ENCODE measurements at regions not wholly inside any gene's neighbourhood (a gene's known extent, or its start where the extent isn't known, plus 50 kb on each side); places are given as distances from the start of the nearest gene placed in this dataset.

- no peak overlapping the region for H3K27ac ChIP-seq (replicated peaks; ENCODE audit: low read length)
- H2BK5ac ChIP-seq (ENCODE audit: low read length) = no peak overlapping the region
- H2AFZ ChIP-seq (ENCODE audit: low read length) = no peak overlapping the region
- H3K9me3 ChIP-seq (replicated peaks in 1 of 2; ENCODE audit: control insufficient read depth in 2 of 2, insufficient read depth in 1 of 2, low read depth in 1 of 2, low read length in 2 of 2) = no peaks in the 10 kb centered on the region
- no peak overlapping the region for H3K9ac ChIP-seq (ENCODE audit: low read depth, low read length, poor library complexity)
- no peak overlapping the region for H3K4ac ChIP-seq (ENCODE audit: low read length)
- H3K4me1 ChIP-seq (ENCODE audit: control insufficient read depth in 2 of 2, insufficient read depth in 1 of 2, low read depth in 1 of 2, low read length in 2 of 2) = peaks cover 0 to 6% of the 10 kb centered on the region in 2 donors
- WGBS, 2 donors (ENCODE audit: extremely low coverage in 2 of 2, insufficient read length in 2 of 2, insufficient replicate concordance in 1 of 2) = no CpG with 5 or more reads among the region's 3 CpGs
- no peak for DNase-seq (ENCODE audit: low spot score)
- no peak overlapping the region for H2BK12ac ChIP-seq (ENCODE audit: low read length)
- no peak overlapping the region for H3K14ac ChIP-seq (ENCODE audit: low read length)
- H3K36me3 ChIP-seq (replicated peaks in 1 of 2; ENCODE audit: control insufficient read depth in 2 of 2, insufficient read depth in 2 of 2, low read length in 2 of 2) = no peaks in the 10 kb centered on the region
- no peak overlapping the region for H3K23ac ChIP-seq (ENCODE audit: low read depth, low read length, poor library complexity)
- no peak overlapping the region for H2BK120ac ChIP-seq (ENCODE audit: low read depth, low read length)
- H2AK5ac ChIP-seq (ENCODE audit: low read depth, low read length) = no peak overlapping the region
- no peak overlapping the region for H3K4me2 ChIP-seq (ENCODE audit: insufficient read depth, low read length, poor library complexity, severe bottlenecking)
- H4K91ac ChIP-seq (ENCODE audit: low read depth, low read length, poor library complexity) = no peak overlapping the region
- H2BK15ac ChIP-seq (ENCODE audit: low read length) = no peak overlapping the region
- H3K27me3 ChIP-seq (ENCODE audit: control insufficient read depth in 3 of 3, insufficient read depth in 3 of 3, low read depth in 1 of 3, low read length in 3 of 3) = no peaks in the 10 kb centered on the region
- no peak overlapping the region for H3K18ac ChIP-seq (ENCODE audit: low read length)
- no peak overlapping the region for H3K4me3 ChIP-seq (ENCODE audit: low read length in 2 of 2)
- H4K8ac ChIP-seq (ENCODE audit: low read depth, low read length) = no peak overlapping the region
- no peaks in the 10 kb centered on the region for H3K79me1 ChIP-seq (ENCODE audit: low read depth, low read length)
Observed at GRCh38 chr4:117491516-117491915, 406.1 kb upstream of the TRAM1L1 start.

- H2BK120ac ChIP-seq (ENCODE audit: low read depth, low read length) = no peak overlapping the region
Observed at GRCh38 chr4:117495802-117496201, 410.4 kb upstream of the TRAM1L1 start.

DNA sequence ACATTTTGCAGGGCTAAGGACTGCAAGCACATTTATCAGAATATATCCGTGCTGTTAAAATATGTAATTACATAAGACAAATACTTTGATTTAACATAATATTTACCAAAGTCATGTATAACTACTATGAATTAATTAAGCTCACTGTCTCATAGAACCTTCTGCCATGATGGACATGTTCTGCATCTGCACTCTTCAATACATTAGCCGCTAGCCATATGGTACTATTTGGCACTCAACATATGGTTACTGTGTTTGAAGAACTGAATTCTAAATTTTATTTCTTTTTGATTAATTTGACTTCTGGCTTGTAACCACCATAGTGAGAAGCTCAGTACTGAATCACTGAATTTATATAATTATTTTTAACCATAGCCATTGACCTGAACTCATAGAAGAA is 427.0 kb upstream of the TRAM1L1 start:
- H2BK5ac ChIP-seq (ENCODE audit: low read length) = no peak overlapping the region
- H3K9me3 ChIP-seq (replicated peaks in 1 of 2; ENCODE audit: control insufficient read depth in 2 of 2, insufficient read depth in 1 of 2, low read depth in 1 of 2, low read length in 2 of 2) = no peaks in the 10 kb centered on the region
- no peaks in the 10 kb centered on the region for H3K27me3 ChIP-seq (ENCODE audit: control insufficient read depth in 3 of 3, insufficient read depth in 3 of 3, low read depth in 1 of 3, low read length in 3 of 3)
- no peak overlapping the region for H2AK5ac ChIP-seq (ENCODE audit: low read depth, low read length)
- H3K23ac ChIP-seq (ENCODE audit: low read depth, low read length, poor library complexity) = no peak overlapping the region
- no peak overlapping the region for H4K8ac ChIP-seq (ENCODE audit: low read depth, low read length)
- no peak overlapping the region for H3K9ac ChIP-seq (ENCODE audit: low read depth, low read length, poor library complexity)
- no peak overlapping the region for H3K18ac ChIP-seq (ENCODE audit: low read length)
- no peak overlapping the region for H4K91ac ChIP-seq (ENCODE audit: low read depth, low read length, poor library complexity)
- H3K4me3 ChIP-seq (ENCODE audit: low read length in 2 of 2) = no peak overlapping the region
- H2BK15ac ChIP-seq (ENCODE audit: low read length) = no peak overlapping the region
- no peaks in the 10 kb centered on the region for H3K36me3 ChIP-seq (replicated peaks in 1 of 2; ENCODE audit: control insufficient read depth in 2 of 2, insufficient read depth in 2 of 2, low read length in 2 of 2)
- H2BK120ac ChIP-seq (ENCODE audit: low read depth, low read length) = no peak overlapping the region
- no peak overlapping the region for H3K4ac ChIP-seq (ENCODE audit: low read length)
- no peaks in the 10 kb centered on the region for H3K4me1 ChIP-seq (ENCODE audit: control insufficient read depth in 2 of 2, insufficient read depth in 1 of 2, low read depth in 1 of 2, low read length in 2 of 2)
- H3K4me2 ChIP-seq (ENCODE audit: insufficient read depth, low read length, poor library complexity, severe bottlenecking) = no peak overlapping the region
- H3K79me1 ChIP-seq (ENCODE audit: low read depth, low read length) = no peaks in the 10 kb centered on the region
- no peak overlapping the region for H3K27ac ChIP-seq (replicated peaks; ENCODE audit: low read length)
- no CpG with 5 or more reads among the region's 2 CpGs for WGBS, 2 donors (ENCODE audit: extremely low coverage in 2 of 2, insufficient read length in 2 of 2, insufficient replicate concordance in 1 of 2)
- DNase-seq (ENCODE audit: low spot score) = no peak
- no peak overlapping the region for H3K14ac ChIP-seq (ENCODE audit: low read length)
- no peak overlapping the region for H2BK12ac ChIP-seq (ENCODE audit: low read length)
- no peak overlapping the region for H2AFZ ChIP-seq (ENCODE audit: low read length)

More at GRCh38 chr4:117495802-117496201, 410.4 kb upstream of the TRAM1L1 start:
- Histone ChIP-seq H4K8ac (ENCODE audit: low read depth, low read length) (no peak overlapping the region), H3K36me3 (replicated peaks in 1 of 2; ENCODE audit: control insufficient read depth in 2 of 2, insufficient read depth in 2 of 2, low read length in 2 of 2) (no peaks in the 10 kb centered on the region), H4K91ac (ENCODE audit: low read depth, low read length, poor library complexity) (no peak overlapping the region), H3K9me3 (replicated peaks in 1 of 2; ENCODE audit: control insufficient read depth in 2 of 2, insufficient read depth in 1 of 2, low read depth in 1 of 2, low read length in 2 of 2) (no peaks in the 10 kb centered on the region), H3K18ac (ENCODE audit: low read length) (no peak overlapping the region), H3K23ac (ENCODE audit: low read depth, low read length, poor library complexity) (no peak overlapping the region), H3K27me3 (ENCODE audit: control insufficient read depth in 3 of 3, insufficient read depth in 3 of 3, low read depth in 1 of 3, low read length in 3 of 3) (no peaks in the 10 kb centered on the region), H2AFZ (ENCODE audit: low read length) (no peak overlapping the region), H3K79me1 (ENCODE audit: low read depth, low read length) (no peaks in the 10 kb centered on the region), H2BK12ac (ENCODE audit: low read length) (no peak overlapping the region), H3K4me3 (ENCODE audit: low read length in 2 of 2) (no peak overlapping the region), H3K27ac (replicated peaks; ENCODE audit: low read length) (no peak overlapping the region), H2AK5ac (ENCODE audit: low read depth, low read length) (no peak overlapping the region), H3K4ac (ENCODE audit: low read length) (no peak overlapping the region), H3K4me1 (ENCODE audit: control insufficient read depth in 2 of 2, insufficient read depth in 1 of 2, low read depth in 1 of 2, low read length in 2 of 2) (peaks cover 0 to 6% of the 10 kb centered on the region in 2 donors), H2BK5ac (ENCODE audit: low read length) (no peak overlapping the region), H3K14ac (ENCODE audit: low read length) (no peak overlapping the region), H3K4me2 (ENCODE audit: insufficient read depth, low read length, poor library complexity, severe bottlenecking) (no peak overlapping the region), H3K9ac (ENCODE audit: low read depth, low read length, poor library complexity) (no peak overlapping the region), H2BK15ac (ENCODE audit: low read length) (no peak overlapping the region)
- no CpG with 5 or more reads among the region's 1 CpG for WGBS, 2 donors (ENCODE audit: extremely low coverage in 2 of 2, insufficient read length in 2 of 2, insufficient replicate concordance in 1 of 2)
- DNase-seq (ENCODE audit: low spot score) = no peak

DNA sequence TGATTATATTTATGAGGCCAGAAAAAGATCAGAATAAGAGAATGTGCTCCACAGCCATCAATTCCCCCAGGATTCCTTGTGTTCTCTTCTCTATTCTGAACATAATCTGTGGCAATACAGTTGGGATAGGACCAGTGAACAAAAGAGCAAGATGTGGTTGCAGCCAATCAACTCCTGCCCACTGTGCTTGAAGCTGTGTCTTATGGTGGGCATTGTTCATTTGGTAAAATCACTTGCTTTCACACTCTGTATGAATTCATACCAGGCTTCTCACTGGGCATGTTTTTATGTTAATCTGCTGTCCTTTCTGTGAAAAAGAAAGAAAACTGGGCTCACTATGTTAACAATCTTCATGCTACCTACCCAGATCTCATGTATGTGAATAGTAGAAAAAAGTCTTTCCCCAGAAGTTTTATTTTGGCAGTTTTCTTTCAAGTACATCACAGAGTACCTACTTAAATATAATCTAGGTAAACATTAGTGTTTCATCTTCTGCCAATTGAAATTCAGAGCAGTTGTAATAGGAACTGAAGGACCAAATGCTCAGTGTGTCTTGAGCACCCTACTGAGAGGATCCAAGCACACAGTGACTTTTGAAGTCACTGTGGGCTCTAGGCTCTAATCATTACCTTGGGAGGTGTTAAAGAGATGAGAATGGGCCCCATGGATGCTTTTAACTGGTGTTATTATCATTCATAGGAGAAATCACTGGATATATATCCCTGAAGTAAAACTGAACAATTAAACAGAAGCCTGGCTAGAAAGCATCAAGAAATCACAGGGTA is 429.2 kb upstream of the TRAM1L1 start:
- Histone ChIP-seq H3K18ac (ENCODE audit: low read length) (no peak overlapping the region), H4K8ac (ENCODE audit: low read depth, low read length) (no peak overlapping the region), H3K4me2 (ENCODE audit: insufficient read depth, low read length, poor library complexity, severe bottlenecking) (no peak overlapping the region), H3K27me3 (ENCODE audit: control insufficient read depth in 3 of 3, insufficient read depth in 3 of 3, low read depth in 1 of 3, low read length in 3 of 3) (no peaks in the 10 kb centered on the region), H2BK12ac (ENCODE audit: low read length) (no peak overlapping the region), H3K4ac (ENCODE audit: low read length) (no peak overlapping the region), H2AFZ (ENCODE audit: low read length) (peak overlapping the region; percentile 31), H2BK15ac (ENCODE audit: low read length) (no peak overlapping the region), H4K91ac (ENCODE audit: low read depth, low read length, poor library complexity) (no peak overlapping the region), H3K27ac (replicated peaks; ENCODE audit: low read length) (no peak overlapping the region), H3K79me1 (ENCODE audit: low read depth, low read length) (no peaks in the 10 kb centered on the region), H3K23ac (ENCODE audit: low read depth, low read length, poor library complexity) (no peak overlapping the region), H2BK5ac (ENCODE audit: low read length) (no peak overlapping the region), H2BK120ac (ENCODE audit: low read depth, low read length) (no peak overlapping the region), H3K4me3 (ENCODE audit: low read length in 2 of 2) (no peak overlapping the region), H2AK5ac (ENCODE audit: low read depth, low read length) (no peak overlapping the region), H3K36me3 (replicated peaks in 1 of 2; ENCODE audit: control insufficient read depth in 2 of 2, insufficient read depth in 2 of 2, low read length in 2 of 2) (no peaks in the 10 kb centered on the region), H3K9me3 (replicated peaks in 1 of 2; ENCODE audit: control insufficient read depth in 2 of 2, insufficient read depth in 1 of 2, low read depth in 1 of 2, low read length in 2 of 2) (no peaks in the 10 kb centered on the region), H3K9ac (ENCODE audit: low read depth, low read length, poor library complexity) (no peak overlapping the region), H3K14ac (ENCODE audit: low read length) (no peak overlapping the region), H3K4me1 (ENCODE audit: control insufficient read depth in 2 of 2, insufficient read depth in 1 of 2, low read depth in 1 of 2, low read length in 2 of 2) (no peaks in the 10 kb centered on the region)
- DNase-seq (ENCODE audit: low spot score) = no peak

Measured in neuronal stem cell (in vitro differentiated cells).